GM21786 (cell line): ENCODE measurements at regions not wholly inside any gene's neighbourhood (a gene's known extent, or its start where the extent isn't known, plus 50 kb on each side); places are given as distances from the start of the nearest gene placed in this dataset.
"Not testable (repeated sequence)": the region's sequence is repeated elsewhere in the genome, so short reads cannot be mapped to it uniquely, and the experiment has no call there.

Experiments used
- ATAC-seq: cut with Tn5 transposase; IDR thresholded peaks from one replicate; pipeline ENCODE4 v1.9.1; 2021; ENCODE audit not compliant: unreplicated experiment

DNA sequence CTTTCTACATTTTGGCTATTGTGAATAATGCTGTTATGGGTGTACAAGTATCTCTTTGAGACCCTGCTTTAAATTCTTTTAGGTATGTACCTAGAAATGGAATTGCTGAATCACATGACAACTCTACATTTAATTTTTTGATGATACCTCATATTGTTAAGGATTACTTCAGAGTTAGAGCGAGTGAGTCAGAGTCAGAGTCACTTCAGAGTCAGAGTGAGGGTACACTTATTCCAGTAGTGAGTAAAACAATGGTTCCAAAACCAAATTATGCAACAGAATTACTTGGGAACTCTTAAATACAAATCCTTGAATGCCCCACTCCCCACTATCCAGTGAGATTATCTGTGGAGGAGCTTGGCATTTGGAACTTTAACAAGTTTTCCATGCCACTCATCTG is 50.3 kb upstream of the SNRK start:
- ATAC-seq = no peak

DNA sequence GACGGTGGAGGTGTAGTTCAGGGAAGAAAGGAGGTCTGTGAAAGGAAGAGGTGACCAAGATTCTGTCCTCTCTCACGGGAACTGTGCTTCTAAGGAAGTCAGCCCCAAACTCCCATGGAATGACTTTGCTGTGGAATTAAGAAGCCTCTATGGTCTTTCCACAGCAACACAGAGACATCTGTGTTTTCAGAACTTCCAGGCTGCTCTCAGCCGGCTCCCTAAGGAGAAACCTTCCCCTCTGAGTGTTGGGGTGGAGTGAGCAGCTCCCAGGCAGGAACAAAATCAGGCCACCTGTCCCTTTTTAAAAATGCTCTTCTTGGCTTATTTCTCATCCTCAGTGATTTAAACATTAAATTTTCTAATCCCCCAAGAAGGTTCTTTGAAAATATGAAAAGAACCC is 53.3 kb upstream of the SNRK start:
- no peak for ATAC-seq

DNA sequence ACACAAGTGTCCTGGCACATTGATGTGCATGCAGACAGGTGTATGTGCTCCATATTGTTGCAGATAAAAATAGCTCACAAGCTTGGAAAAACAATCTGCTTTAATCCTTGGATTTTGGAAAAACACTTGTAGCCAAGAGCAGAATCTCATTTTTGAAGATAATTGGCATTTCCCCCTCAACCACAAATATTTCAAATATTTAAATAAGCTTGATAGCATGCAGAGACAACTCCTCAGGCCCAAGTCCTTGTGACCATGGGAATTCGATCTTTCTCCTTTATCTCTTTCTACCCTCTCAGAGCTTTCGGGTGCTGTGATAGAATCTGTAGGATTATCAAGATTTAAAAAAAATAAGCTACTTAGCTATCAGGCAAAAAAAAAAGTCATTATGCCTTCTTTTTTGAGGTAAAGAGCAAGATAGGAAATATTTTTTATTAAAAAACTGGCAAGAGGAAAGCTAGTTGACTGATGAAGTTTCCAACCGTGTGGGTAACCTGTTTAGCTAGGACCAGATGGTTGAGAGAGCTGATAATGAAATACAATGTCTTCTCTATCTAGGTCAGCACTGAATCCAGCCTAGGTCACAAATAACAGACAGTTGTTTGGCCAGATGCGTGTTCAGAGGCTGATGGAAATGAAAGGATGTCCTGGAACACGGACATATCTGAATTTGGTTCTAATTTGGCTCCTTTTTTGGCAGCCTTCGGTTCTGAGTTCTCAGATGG is 54.9 kb upstream of the SNRK start:
- no peak for ATAC-seq

DNA sequence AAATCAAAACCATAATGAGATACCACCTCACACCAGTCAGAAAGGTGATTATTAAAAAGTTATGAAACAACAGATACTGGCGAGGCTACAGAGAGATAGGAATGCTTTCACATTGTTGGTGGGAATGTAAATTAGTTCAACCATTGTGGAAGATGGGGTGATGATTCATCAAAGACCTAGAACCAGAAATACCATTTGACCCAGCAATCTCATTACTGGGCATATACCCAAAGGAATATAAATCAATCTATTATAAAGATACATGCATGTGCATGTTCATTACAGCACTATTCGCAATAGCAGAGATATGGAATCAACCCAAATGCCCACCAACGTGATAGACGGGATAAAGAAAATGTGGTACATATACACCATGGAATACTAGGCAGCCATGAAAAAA is 56.5 kb upstream of the SNRK start:
- ATAC-seq = not testable (repeated sequence)

DNA sequence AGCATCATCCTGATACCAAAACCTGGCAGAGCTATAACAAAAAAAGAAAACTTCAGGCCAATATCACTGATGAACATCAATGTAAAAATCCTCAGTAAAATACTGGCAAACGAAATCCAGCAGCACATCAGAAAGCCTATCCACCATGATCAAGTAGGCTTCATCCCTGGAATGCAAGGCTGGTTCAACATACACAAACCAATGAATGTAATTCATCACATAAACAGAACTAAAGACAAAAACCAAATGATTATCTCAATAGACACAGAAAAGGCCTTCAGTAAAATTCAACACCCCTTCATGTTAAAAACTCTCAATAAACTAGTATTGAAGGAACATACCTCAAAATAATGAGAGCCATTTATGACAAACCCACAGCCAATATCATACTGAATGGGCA is 58.7 kb upstream of the SNRK start:
- not testable (repeated sequence) for ATAC-seq

DNA sequence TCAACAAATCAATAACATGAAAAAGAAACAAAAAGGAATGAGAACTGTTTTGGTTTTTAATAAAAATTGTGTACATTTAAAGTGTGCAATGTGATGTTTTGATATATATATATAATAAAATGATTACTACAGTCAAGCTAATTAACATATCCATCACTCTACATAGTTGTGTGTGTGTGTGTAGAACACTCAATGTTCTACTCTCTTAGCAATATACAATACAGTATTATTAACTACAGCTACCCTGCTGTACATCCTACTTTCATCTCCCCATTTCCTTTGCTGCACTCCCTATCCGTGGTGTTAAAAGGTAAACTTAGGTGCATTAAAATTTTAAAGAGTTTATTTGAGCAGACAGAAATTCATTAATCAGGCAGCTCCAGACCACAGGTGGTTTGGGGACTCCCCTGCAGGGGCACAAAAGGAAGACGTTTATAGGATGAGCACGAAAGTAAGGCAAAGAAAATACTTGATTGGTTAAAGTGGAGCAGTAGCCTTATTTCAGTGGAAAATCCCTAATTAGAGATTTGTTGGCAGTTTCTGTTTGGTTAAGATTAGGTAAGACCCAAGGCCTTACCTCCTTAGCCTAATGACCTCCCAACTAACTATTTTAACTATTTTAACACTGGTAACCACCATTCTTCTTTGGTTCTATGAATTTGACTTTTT is 61.8 kb upstream of the SNRK start:
- ATAC-seq = no peak

DNA sequence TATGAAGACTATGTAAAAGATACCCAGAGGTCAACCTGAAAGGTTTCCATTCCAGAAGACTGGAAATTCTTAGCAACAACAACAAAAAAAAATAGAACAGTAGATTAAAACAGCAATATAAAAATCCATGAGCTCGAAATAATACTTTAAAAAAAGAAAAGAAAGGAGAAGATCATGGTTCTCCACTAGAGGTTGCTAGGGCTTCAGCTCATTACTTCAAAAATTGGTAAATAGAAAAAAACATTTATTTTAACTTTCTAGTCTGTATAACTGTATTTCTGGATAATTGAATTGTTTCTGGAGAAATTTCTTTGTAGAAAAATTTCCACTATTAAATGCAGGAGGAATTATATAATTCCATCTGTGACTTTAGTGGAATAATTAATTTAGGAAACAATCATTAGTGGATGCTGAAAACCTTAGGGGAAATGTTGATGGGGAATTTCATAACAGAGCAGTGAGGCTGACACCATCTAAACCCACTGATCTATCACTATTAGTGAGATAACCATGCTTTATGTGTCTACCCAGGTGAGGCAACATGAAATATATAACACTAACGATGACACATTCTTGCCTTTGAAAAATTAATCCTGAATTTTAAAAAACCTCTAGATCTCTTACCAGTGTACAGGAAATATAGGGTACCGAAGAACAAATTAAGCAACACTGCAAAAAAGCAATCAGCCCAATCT is 62.5 kb upstream of the SNRK start:
- no peak for ATAC-seq

DNA sequence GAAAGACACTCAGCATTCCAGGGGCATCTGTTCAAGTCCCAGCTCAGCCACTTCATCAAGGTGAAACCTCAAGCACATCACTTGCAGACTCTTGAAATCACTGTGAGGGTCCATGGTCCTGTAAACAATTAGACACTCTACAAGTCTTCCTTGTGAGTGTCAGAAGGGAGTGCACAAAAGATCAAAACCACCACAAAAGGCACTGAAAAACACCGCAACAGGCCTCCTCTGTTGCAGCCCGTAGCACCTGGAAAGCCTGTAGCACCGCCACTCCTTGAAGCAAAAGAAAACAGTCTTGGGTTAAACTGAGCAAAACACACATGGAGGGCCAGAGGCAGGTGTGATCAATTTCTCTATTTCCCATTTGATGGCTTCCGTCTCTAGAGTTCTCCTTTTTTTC is 63.8 kb upstream of the SNRK start:
- no peak for ATAC-seq

DNA sequence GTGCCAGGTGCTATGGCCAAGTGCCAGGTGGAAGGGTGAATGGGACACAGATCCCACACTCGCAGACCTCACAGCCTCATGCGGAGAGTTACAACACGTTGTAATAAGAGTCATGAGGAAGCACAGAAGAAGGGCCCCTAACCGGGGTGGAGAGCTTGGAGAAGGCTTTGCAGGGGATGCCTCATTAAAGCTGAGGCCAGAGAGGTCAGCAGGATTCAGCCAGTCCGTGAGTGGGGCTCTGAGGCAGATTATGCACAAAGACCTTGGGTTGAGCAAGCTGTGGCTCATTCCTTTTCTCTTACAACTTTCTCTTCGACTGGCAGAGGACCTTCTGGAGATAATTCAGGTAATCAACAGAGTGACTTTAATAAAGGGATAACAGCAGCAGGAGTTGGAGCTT is 65.3 kb upstream of the SNRK start:
- no peak for ATAC-seq

DNA sequence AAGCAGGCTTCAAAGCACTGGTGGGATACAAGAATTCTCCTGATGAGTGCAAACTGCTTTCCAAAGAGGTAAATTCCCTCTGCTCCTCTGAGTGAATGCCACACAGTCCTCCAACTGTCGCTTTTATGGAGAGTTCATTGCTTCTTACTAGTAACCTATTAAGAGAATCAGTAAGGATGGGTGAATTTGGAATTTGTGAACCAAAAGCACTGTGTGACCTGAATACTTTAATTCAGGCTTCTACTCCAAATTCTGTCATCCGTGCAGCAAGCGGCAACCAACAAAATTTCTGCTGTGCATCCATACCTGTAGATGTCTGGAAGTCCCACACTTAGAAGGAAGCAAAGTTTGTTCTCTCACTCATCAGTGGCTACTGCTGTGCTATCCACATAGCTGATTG is 66.7 kb upstream of the SNRK start:
- no peak for ATAC-seq

DNA sequence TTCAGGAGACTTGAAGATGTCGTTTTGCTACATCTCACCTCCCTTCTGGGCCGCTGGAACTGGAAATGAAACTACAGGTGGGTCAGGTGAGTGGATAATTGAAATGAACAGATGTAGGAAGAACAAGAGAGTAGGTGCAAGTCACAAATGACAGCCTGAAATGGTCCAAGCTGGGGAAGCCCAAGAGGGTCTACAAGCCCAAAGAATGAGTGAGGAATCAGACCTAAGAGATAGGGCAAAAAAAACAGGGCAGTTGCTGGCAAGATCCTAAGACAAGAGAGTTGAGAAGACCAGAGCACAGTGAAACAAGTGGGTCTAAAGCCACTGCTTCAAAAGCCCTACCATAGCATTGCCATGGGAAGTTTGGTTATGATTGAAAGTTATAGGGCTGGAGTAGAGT is 67.4 kb upstream of the SNRK start:
- no peak for ATAC-seq

DNA sequence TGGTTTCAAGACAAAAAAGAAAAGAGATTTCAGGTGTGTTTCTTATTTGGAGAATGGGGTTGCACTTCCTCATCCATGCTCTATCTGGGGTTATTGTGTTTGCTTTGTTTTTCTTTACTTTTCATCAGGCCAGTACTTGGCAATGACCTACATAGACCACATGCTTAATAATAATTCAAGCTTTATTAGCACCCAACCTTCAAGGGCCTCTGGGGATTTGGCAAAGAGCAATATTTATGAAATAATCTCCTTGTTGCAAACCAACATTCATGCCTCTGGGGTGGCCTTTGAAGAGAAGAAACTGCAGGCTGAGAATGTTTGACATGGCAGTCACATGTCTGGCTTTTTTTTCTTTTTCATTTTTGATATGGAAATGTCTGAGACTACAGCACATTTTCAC is 68.2 kb upstream of the SNRK start:
- ATAC-seq = no peak

DNA sequence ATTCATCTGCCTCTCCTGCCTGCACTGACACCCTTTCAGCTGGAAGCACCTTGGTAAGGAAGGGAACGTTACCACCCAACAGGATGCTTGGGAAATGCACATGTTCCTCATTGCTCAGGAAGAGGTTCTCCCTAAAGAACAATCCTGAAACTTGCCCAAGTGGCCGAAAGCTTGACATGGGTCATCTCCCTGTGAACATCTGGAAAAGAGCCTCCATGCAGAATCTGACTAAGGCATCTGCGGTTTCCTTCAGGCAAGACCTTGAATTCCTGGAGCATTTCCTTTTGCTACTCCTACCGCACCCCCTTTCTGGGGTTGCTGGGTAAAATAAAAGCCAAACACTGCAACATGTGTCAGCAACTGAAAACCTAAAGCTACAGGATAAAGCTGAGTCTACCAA is 68.7 kb upstream of the SNRK start:
- no peak for ATAC-seq

DNA sequence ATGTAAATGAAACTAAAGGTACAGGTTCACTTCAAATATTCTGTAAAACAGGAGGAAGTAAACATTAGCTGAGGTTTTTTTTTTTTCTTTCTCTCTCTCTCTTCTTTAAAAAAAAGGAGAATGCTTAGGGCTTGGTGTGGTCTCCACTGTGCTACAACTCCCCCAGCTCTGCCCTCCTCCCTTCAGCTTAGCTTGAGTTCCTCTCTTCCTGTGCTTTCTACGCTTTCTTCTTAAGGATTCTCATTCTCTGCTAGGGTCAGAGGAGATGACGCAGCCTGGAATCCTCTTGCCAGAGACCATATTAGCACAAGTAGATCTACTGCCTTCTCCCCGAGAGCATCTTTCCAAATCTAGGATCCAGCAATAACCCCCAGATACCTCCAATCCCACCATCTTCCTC is 69.1 kb upstream of the SNRK start:
- no peak for ATAC-seq

DNA sequence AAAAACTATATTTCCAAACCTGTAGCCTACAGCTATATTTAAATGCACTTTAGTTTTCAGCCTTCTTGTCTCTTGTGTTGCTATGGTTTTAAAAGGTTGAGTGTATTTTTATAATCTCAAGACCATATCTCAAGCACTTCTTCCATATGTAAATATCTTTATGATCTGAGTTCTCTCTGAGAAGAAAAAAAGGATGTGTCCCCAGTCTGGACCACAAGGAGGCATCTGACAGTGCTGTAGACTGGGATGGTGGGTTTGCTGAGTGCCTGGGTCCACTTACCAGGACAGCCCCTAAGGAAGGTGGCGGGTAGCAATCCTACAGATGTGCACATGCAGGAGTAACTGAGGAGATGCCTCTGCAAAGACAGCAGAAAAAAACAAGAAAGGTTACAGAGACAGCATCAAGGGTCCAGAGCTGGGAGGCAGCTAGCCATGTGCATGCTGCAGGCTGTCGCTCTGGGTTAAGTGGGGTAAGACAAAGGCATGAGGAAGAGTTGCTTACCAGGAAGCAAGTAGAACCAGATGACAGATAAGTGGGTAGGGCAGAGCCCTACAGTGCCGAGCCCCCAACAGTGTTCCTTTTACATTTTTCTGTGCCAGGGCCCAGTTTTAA is 70.6 kb upstream of the SNRK start:
- ATAC-seq = no peak

DNA sequence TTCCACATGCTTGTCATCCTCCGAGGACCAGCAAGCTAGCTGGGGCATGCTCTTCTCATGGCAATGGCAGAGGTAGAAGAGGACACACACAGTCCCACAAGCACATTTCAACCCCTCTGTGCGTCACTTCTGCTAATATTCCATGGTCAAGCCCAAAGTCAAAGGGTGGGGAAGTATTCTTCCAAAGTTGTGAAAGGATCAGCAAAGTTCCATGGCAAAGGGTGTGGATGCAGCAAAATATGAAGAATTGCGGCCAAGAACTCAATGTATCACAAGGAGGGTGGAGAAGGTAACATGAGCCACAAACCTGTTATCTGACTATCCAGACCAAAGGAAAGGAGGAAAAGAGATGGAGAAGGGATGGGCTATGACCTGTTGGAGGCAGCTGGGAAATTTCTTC is 71.2 kb upstream of the SNRK start:
- no peak for ATAC-seq

DNA sequence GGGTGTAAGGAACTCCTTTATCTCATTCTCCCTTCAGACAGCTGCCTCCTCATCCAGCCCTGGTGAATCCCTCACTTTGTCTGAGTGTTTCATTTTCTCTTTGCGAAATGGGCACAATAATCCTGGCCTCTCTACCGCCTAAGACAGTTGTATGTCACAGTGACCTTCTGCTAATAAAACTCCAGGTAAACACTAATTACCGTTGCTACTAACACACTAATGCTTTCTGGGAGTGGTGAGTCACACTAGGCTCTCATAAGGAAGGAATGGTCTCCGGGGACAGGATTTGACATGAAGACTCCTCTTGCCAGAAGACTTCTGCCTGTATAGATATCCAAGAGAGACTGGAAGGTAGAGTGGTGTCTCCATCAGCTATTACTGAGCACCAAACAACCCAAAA is 71.7 kb upstream of the SNRK start:
- ATAC-seq = no peak

DNA sequence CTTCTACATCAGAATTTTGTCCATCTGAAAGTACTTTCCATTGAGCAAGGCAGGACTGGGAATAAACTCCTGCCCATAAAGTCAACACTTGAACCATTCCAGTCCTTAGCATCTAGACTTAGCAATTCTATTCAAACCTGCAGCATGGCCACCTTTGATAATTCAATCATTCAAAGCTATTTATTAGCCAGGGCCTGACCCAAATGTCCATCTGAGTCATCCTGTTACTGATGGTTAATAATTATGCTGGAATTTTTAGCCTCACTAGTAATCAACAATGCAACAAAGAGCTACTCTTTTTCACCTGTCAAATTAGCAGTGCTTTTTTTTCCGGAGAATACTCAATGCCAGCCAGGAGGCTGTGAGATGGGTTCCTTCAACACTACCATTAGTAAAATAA is 72.7 kb upstream of the SNRK start:
- peak; percentile 67 for ATAC-seq

DNA sequence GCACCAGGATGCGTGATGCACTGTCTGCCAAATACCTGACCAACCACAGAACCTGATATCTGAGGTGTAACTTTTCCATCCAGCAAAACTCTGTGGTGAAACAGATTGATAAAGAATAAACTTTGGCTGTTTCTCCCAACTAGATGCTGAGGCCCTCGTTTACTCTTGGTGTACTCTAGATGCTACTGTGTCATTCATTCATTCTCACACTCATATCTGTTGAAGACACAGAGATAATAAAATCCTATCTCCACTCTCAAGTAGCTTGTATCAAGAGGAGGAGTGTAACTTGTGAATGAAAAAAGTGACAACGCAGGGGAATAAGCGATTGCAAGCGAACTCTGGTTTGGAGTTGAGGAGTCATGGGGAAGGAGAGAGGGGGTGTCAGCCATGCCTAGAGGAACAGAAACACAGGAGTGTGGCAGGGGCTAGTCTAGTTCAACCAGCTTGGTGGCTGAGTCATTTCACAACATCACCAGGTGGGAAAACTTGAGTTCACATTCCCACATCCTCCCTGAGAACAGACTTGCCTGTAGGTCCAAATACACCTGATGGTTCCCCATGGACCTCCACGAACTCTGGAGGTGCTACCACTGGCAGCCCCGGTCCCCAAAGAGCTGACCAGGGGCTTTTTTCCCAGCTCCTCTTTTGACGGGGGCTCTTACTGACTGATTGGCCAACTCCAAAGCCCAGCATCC is 73.3 kb upstream of the SNRK start:
- ATAC-seq = peak; percentile 43

DNA sequence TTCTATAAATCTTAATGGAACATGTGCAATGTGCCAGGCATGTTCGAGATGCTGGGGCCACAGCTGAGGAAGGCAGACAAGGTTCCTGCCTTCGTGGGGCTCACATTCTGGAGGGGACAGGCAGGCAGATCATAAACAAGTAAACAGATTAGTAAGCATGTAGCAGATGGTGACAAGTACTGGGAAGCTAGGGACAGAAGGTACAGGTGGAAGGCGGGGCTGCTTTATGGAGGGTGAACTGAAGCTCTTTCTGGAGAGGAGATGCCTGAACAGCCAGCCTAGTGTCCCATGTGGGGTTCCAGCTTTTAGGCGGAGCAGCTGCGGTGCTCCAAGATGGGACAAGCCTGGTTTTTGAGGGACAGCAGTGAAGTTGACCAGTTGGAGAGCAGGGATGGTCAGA is 74.7 kb upstream of the SNRK start:
- no peak for ATAC-seq
